SKM-1 treated with dmso at 0.1 percent for 144 hours (cell line): ENCODE measurements at regions not wholly inside any gene's neighbourhood (a gene's known extent, or its start where the extent isn't known, plus 50 kb on each side); places are given as distances from the start of the nearest gene placed in this dataset.
A peak's percentile ranks its signal among the peaks of the same experiment; 100 is the strongest.
"Not testable (repeated sequence)": the region's sequence is repeated elsewhere in the genome, so short reads cannot be mapped to it uniquely, and the experiment has no call there.

Experiments
- DNase-seq: peaks from one replicate; lab custom pipeline; 2025; ENCODE audit not compliant: unreplicated experiment; lab: John Stamatoyannopoulos, UW

DNA sequence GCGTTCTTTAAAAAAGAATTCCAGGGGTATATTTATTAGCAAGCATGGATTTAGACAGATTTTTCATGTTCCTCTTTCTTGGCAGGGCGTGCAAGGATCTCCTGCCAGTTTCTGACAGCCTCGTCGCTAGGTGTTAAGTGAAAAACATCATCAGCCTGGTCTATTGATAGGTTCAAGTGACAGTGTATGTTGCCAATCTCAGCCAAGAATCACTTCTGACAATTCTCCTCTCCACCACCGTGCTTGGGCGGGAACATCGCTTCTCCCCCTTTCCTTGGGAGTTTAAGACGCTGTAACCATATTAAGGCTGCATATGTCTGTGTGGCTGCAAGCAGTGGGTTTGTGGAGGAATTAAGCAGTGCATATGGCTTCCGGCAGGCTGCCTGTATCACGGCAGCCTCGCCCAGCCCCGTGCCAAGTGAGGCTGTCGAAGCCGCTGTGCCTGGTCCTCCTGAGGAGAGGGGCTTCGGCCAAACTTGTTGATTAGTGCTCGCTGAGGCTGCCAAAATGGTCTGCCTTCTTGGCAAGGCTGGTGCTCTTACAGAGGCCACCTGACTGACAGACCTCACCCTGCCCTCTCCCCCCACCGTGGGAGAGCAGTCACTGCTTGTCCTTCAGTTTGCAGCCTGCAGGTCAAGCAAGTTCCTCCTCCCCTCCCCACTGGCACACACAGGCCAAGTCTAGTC, 132.2 kb upstream of the MPHOSPH6 start:
- no peak for DNase-seq

DNA sequence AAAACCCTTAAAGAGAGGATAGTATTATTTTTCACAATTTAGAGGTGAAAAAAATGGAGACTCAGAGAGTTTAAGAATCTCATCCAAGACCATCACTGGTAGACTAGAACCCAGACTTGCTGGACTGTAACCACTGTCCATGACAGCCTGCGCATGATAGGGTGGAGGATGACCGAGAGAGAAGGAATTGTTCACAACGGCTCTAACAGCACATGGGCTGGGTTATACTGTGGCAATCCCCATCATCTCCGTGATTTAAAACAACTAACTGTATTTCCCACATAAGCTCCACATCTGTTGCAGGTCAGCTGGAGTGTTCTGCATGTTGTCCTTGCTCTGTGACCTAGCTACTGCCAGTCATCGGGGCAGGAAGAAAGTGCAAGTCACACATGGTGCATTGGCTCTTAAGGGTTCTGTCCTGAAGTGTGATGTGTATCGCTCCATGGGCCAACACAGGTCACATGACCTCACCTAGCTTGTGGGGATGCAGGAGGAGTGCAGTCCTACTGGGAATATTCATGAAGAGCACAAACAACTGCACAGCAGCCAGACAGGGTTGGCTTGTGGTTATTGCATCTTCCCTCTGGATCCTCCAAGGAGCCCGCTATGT, 131.2 kb upstream of the MPHOSPH6 start:
- DNase-seq: no peak

DNA sequence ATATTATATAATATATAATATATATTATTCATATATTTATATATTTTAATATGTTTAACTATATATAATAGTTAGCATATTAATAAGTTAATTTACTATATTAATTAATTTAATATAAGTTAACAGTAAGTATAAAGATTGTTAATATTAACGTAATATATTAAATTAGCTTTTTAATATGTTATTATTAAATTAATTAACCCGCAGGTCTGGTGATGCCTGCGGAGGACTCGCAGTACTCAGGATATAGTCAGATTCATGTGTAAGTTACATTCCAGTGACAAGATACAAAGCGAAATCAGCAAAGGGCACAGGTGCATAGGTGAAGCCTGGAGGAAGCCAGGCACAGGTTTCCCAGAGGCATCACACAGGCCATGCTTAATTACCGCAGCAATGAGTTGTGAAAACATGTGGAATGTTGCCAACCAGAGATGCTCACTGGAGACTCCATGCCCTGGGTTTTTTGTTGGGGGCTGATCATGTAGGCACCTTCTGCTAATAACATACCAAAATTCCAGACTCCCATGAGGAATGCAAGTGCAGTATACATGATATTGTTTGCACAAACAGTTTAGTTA, 130.4 kb upstream of the MPHOSPH6 start:
- DNase-seq: no peak

DNA sequence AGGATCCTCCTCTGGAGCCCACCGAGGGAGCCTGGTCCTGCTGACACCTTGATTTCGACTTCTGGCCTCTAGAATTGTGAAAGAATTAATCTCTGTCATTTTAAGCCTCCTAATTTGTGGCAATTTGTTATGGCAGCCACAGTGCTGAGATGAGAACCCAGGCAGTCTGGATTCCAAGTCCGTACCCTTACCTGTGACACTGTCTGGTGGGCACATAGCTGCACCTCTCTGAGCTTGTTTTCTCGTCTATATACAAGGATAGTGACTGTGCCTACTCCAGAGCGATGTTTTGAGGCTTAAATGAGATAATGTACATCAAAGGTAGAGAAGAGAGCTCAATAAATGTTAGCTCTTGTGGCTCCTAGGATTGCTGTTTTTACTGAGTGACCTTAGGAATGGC, 128.4 kb upstream of the MPHOSPH6 start:
- DNase-seq: no peak

DNA sequence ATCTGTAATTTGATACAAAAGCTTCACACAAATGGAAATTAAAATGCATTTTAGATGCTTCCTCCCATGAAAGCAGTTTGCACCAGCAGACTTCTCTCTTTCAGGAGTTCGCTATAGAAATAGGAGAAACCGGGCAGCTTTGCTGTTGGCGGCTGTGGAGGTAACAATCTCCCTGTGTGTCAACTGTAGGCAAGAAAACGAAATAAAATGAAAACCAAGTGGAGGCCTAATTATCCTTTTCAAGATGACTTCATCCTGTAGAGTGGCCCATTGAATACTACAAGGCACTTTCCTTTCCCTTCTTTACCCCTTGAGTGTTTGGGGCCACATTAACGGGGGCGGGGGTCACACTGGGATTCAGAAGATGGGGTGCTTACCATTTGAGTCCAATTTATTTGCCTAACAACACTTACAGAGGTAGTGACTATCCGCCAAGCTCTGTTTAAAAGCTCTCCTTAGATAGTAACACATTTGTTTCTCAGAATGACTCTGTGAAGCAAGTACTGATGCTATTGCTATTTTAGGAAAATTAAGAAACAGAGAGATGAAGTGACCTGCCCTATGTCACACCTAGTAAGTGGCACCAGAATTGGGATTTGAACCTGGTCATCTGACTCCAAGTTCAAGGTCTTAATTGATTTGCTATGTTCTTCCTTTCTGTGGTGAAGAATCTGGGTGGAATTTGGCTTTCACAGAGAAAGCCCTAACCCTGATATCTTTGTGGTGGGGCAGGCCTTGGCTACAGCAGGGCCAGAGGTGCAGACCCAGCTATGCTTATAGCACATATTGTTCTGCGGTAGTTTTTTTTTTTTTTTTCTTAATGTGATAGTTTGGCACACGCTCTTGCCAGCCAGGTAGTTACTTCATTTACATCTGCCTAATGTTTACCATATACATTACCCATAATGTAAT, 125.5 kb upstream of the MPHOSPH6 start:
- no peak for DNase-seq

DNA sequence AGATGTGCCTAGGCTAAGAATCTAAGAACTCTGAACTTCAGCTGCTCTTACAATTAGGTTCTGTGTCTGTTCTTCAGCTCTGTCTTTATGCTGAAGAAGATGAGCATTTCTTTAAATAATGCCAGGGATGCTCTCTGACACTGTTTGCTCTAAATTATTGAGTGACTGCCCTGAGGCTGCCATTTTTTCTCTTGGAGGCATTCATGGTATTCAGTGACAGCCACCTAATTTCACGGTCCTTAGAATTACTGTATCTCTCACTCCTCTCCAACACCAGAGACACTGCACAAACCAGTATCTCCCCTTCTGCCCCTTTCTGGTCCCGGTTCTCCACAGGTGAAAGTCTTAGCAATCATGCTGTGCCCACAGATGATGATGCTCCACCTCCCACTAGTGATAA, 123.6 kb upstream of the MPHOSPH6 start:
- no peak for DNase-seq

DNA sequence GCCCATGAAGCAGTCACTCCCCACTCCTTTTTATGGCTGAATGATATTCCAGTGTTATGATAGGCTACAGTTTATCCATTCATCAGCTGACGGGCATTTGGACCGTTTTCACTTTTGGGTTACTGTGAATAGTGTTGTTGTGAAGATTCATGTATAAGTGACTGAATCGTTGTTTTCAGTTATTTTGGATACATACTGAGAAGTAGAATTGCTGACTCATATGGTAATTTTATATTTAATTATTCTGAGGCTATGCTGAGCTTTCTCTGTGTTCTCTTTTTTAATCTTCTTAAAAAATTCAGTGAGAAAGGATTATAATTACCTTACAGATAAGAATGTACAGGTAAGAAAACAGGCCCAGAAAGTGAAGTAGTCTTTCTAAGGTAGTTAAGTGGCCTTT, 117.9 kb upstream of the MPHOSPH6 start:
- DNase-seq: no peak

DNA sequence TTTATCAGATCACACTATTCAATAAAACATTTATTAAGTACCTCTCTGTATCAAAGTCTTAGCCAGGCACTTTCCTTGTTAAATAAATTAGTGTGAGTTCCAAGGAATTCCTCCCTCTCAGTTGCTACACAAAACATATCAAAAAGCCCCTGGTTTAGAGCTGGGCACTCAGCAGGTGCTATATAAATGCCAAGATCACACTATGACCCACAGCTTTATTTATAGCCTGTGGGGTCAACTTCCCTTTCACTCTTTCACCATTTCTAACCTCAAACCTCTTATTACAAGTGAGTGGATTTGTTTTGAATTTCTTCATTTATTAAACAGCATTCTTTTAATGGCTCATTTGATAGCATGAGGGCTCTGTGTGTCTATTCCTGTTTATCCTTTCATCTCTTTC, 112.6 kb upstream of the MPHOSPH6 start:
- DNase-seq: no peak

DNA sequence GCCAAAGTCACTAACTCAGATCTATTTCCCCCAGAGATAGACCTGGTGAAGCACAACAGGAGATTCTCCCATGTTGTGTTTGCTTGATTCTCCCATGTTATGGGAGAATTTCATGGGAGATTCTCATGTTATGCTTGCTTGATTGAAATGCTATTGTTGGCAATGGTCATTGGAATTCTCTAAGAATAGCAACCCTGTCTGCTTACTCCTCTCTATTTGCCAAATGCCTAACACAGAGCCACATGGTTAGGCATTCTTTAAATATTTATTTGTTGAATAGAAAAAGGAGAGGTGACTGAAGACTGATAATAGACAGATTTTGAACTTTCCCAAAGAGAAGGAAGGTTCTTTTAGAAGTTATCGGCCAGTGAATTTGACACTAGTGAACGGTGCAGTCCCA, 111.5 kb upstream of the MPHOSPH6 start:
- DNase-seq: no peak

DNA sequence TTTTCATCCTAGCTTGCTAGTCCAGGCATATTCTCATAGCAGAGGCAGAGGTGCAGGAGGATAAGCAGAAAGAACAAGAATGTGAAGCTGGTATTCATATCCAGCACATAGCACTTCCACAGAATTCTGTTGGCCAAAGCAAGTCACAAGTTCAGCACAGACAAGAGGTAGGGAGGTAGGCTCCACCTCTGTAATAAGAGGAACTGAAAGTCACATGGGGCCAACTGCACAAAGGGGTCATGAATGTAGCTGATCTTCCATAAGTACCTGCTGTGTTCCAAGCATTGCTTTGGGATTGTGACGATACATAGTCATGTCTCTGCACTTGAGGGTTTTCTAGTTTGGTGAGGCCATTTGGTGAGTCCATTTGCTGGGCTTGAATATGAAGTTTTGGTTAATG, 110.8 kb upstream of the MPHOSPH6 start:
- DNase-seq: no peak

DNA sequence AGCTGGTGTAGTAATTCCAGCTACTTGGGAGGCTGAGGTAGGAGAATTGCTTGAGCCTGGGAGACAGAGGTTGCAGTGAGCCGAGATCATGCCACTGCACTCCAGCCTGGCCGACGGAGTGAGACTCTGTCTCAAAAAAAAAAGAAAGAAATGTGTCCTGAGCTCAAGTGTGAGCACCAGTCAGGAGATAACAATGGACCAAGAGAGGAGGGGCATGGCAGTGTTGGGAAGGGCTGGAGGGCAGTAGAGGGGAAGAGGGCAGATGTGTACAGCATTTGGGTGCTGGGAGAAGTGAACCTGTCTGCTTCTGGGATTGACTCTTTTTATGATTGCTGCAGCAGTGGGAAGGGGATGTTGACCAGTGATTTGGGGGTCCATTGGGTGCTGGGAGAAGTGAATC, 105.3 kb upstream of the MPHOSPH6 start:
- not testable (repeated sequence) for DNase-seq

DNA sequence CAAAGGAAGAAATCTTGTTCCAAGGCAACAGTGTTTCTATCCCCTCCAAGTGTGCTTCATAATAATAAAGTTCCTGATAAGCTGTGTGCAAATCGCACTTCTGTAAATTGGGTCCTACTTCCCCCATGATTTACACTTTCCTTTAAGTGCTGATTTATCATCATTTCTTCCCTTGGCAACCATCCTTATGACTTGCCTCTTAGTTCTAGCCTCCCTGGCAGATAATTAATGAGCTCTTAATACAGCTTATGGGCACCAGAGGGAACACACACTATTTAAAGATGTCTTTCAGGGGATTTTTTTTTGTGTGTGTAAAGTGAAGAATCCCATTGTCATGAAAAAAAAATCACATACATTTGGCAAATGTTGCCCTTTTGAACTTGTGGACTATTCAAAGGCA, 101.6 kb upstream of the MPHOSPH6 start:
- no peak for DNase-seq

DNA sequence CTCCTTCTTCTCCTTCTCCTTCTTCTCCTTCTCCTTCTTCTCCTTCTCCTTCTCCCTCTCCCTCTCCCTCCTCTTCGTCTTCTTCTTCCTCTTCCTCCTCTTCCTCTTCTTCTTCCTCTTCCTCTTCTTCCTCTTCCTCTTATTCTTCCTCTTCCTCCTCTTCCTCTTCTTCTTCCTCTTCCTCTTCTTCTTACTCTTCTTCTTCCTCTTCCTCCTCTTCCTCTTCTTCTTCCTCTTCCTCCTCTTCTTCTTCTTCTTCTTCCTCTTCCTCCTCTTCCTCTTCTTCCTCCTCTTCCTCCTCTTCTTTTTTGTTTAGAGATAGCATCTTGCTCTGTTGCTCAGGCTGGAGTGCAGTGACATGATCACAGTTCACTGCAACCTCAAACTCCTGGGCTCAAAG, 97.7 kb upstream of the MPHOSPH6 start:
- DNase-seq: not testable (repeated sequence)

DNA sequence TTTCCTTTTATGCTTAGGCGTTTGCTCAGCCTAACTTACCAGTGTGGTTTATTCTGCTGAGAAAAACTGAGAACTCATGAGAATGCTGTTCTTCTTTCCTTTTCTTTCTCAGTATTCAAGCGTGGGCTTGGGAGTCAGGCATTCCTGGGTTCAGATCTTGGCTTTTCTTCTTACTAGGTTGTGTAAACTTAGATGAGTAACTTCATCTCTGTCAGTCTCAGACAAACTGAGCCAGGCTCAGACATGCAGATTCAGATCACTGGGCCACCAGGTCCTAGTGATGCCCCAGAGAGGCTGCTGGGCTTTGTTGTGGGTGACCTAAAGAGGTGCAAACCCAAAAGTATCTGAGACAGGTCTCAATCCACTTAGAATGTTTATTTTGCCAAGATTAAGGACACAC, 95.8 kb upstream of the MPHOSPH6 start:
- no peak for DNase-seq

DNA sequence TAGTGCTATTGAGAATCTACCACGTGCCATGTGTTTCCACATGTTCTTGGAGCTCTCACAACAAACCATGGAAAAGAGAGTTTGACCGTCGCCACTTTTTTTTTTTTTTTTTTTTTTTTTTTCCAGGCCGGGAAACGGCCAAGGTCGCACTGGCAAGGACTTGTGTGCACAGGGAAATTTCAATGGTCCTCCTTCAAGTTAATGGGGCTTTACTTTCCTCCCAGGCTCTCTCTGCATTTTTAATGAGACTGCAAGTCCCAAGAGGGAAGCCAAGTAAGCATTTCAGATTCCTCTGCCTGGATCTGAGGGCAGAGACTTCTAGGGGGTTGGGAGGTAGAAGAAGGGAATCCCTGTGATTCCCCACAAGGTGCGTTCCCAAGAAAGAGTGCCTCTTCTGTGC, 94.7 kb upstream of the MPHOSPH6 start:
- DNase-seq: no peak

DNA sequence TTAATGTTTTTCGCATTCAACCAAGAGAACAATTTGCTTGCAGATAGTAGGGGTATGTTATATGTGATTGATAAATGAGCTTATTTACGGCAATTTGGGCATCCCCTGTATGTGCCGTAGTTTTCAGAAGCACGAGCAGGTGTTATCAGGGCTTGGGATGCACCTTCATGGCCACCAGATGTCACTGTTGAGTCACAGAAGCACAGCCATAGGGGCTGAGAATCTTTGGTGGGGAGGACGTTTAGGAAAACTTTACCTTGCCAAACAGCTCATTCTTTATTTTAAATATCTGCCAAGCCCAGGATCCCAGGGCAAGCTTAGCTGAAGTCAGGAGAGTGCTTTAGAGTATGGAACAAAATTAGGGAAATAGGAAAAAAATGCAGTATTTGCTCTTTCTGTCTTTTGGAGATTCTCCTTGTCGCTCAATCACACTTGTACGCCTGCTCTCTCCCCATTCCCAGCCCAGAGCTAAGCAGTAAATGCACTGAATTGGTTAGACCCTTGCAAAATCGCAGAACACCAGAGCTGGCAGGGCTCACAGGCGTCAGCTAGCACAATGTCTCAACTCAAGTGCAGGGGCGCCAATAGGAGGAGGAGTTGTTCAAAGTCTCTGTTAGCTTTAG, 93.6 kb upstream of the MPHOSPH6 start:
- peak; percentile 25 for DNase-seq

DNA sequence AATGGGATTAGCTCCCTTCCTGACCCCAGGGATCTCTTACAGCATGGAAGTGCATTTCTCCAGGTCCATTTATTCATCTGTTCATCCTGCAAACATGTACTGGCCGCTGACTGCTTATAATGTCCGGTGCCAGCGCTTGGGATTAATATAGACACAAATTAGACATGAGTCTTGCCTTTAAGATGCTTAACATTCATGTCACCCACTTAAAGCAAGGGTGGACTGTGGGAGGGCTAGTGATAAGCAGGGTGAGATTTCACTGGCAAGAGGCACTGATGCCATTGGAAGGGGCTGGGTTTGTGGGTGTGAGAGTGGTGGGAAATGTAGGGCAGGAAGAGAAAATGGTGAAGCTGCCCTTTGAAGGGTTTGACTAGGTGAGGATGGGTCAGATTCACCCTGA, 92.2 kb upstream of the MPHOSPH6 start:
- no peak for DNase-seq

DNA sequence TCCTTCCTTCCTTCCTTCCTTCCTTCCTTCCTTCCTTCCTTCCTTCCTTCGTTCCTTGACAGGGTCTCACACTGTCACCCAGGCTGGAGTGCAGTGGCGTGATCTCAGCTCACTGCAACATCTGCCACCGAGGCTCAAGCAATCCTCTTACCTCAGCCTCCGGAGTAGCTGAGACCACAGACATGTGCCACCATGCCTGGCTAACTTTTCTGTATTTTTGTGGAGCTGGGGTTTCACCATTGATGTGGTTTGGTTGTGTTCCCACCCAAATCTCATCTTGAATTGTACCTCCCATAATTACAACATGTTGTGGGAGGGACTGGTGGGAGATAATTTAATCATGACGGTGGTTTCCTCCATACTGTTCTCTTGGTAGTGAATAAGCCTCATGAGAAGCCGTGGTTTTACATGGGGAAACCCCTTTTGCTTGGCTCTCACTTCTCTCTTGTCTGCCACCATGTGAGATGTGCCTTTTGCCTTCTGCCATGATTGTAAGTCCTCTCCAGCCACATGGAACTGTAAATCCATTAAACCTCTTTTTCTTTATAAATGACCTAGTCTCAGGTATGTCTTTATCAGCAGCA, 90.3 kb upstream of the MPHOSPH6 start:
- DNase-seq: no peak

DNA sequence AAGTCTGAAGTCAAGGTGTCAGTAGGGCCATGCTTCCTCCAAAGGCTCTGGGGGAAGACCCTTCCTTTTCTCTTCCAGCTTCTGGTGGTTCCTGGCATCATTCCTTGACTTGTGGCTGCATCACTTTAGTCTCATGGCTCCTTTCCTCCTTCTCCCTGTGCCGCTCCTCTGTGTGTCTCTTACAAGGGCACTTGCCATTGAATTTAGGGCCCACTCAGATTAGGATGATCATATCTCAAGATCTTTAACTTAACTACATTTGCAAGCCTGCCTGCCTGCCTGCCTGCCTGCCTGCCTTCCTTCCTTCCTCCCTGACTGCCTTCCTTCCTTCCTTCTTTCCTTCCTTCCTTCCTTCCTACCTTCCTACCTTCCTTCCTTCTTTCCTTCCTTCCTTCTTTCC, 89.7 kb upstream of the MPHOSPH6 start:
- no peak for DNase-seq

DNA sequence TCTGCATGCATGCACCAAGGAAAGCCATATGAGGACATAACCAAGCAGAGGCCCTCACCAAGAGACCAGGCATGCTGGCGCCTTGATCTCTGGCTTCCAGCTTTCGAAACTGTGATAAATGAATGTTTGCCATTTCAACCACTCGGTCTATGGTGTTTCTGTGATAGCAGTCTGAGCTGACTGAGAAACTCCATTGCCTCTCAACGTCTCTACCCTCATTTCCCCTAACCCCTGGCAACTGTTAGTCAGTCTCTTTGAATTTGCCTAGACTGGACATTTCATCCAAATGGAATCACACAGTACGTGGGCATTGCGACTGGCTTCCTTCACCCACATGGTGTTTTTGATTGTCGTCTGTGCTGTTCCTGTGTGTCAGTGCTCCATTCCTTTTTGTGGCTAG, 88.0 kb upstream of the MPHOSPH6 start:
- no peak for DNase-seq

DNA sequence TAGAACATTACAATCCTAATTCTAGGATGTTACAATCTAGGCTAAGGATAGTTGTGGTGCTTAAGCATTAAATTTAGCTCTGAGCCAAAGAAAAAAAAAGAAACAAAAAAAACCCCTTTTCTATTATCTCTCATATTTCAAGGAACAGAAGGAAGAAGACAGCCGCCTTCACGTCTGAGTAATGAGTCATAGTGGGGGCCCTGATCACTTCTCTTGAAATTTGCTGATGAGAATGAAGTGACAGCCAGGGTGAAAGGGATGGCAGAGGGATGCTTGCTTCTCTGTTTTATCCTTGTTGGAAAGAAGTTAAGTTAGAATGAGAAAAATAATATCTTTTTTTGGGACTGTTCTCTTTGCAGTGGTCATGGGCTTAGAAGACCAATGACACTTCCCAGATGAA, 82.6 kb upstream of the MPHOSPH6 start:
- no peak for DNase-seq
